K562 (cell line): ENCODE measurements at regions not wholly inside any gene's neighbourhood (a gene's known extent, or its start where the extent isn't known, plus 50 kb on each side); places are given as distances from the start of the nearest gene placed in this dataset.

Experiments used
- ATAC-seq: fragments of 200-7000 bp; cut with Tn5 transposase; 3 replicates; pipeline ENCODE4 v1.9.1; 2020; ENCODE audit warnings: moderate library complexity
- BruUV-seq: library from RNA; stranded (reverse); fragments of 400-500 nt; replicated peaks from 2 replicates; lab custom pipeline; 2021; lab: Mats Ljungman, UMichigan
- CTCF ChIA-PET: fragments of 300-600 bp; formaldehyde crosslinking; extraction: SDS; loops from one replicate; lab custom pipeline; 2021; ENCODE audit warnings: low intra/inter-chr PET ratio; lab: Yijun Ruan, JAX
- POLR2A ChIA-PET: fragments of 300-600, 350-650 bp; sonication (Branson Sonifier 250); formaldehyde crosslinking; extraction: SDS; loops from one replicate; lab custom pipeline; 2021; ENCODE audit warnings: antibody characterized with exemption, inconsistent platforms; lab: Yijun Ruan, JAX
- DNase-seq, 4 experiments: peaks; one replicate each; pipeline versions ENCODE4 v3.0.0 to v3.0.0-alpha.2; 2011 to 2018; ENCODE audit warnings: low spot score in 3 of 4, mixed read lengths in 3 of 4; ENCODE audit errors: extremely low read depth in 1 of 4
- FAIRE-seq: peaks from 2 replicates; lab custom pipeline; 2011; peaks lifted over from hg19 to GRCh38; lab: Jason Lieb, UNC
- H2AFZ ChIP-seq: 2 replicates; pipeline ENCODE4 v1.6.0; 2011; ENCODE audit warnings: low read depth, low read length, control low read depth, inconsistent platforms
- H3K27ac ChIP-seq: fragments of 200-600 bp; 3 replicates; pipeline ENCODE4 v1.8.0; 2011; ENCODE audit warnings: low read depth, mild to moderate bottlenecking, control low read depth, inconsistent platforms, low read length, moderate library complexity, mixed read lengths; ENCODE audit errors: extremely low read depth
- H3K27me3 ChIP-seq, 2 experiments: fragments of 300-600 bp in 1 of 2; 2 replicates in 1 of 2; 3 replicates in 1 of 2; pipeline versions ENCODE4 v1.6.0 to v1.8.0; 2011; ENCODE audit warnings: inconsistent platforms in 2 of 2, low read length in 2 of 2, mild to moderate bottlenecking in 1 of 2, mixed read lengths in 1 of 2, moderate library complexity in 1 of 2; ENCODE audit not compliant: control insufficient read depth in 2 of 2, insufficient read depth in 2 of 2
- H3K36me3 ChIP-seq: fragments of 300-600 bp; 3 replicates; pipeline ENCODE4 v1.8.0; 2011; ENCODE audit warnings: mild to moderate bottlenecking, low read length, inconsistent platforms; ENCODE audit not compliant: control insufficient read depth, insufficient read depth
- H3K4me1 ChIP-seq, 2 experiments: fragments of 200-600 bp in 1 of 2; replicated peaks in 1 of 2; 2 replicates in 1 of 2; 3 replicates in 1 of 2; pipeline versions ENCODE4 v1.5.1 to v1.8.0; 2011; ENCODE audit warnings: inconsistent platforms in 2 of 2, low read length in 2 of 2, mild to moderate bottlenecking in 1 of 2, mixed read lengths in 1 of 2, moderate library complexity in 1 of 2; ENCODE audit not compliant: control insufficient read depth in 2 of 2, insufficient read depth in 2 of 2
- H3K4me2 ChIP-seq: 2 replicates; pipeline ENCODE4 v1.6.1; 2011; ENCODE audit warnings: low read length, control low read depth, inconsistent platforms, mixed read lengths; ENCODE audit not compliant: insufficient read depth
- H3K4me3 ChIP-seq: fragments of 200-600 bp; sonication (generic), shearing (Covaris generic); 2 replicates; pipeline ENCODE4 v1.5.1; 2016; ENCODE audit warnings: control low read depth, inconsistent platforms
- H3K79me2 ChIP-seq: fragments of 200-600 bp; 3 replicates; pipeline ENCODE4 v1.8.0; 2011; ENCODE audit warnings: low read length, inconsistent platforms; ENCODE audit not compliant: control insufficient read depth, insufficient read depth
- H3K9ac ChIP-seq, 2 experiments: 2 replicates each; pipeline versions ENCODE4 v1.6.0 to v1.6.1; 2011; ENCODE audit warnings: low read depth in 2 of 2, low read length in 2 of 2, control low read depth in 1 of 2, inconsistent platforms in 1 of 2, mild to moderate bottlenecking in 1 of 2, mixed read lengths in 1 of 2; ENCODE audit not compliant: insufficient read depth in 1 of 2
- H3K9me1 ChIP-seq: one replicate; pipeline ENCODE4 v1.6.0; 2011; ENCODE audit warnings: inconsistent platforms, mild to moderate bottlenecking, low read length, moderate library complexity; ENCODE audit not compliant: control insufficient read depth, insufficient read depth
- H3K9me3 ChIP-seq: replicated peaks from 2 replicates; pipeline ENCODE4 v1.5.1; 2011; ENCODE audit warnings: low read depth, low read length, inconsistent platforms; ENCODE audit not compliant: control insufficient read depth, insufficient read depth
- H4K20me1 ChIP-seq: replicated peaks from 2 replicates; pipeline ENCODE4 v1.6.1; 2011; ENCODE audit warnings: low read length, inconsistent platforms, mixed read lengths; ENCODE audit not compliant: control insufficient read depth, insufficient read depth
- GTF2E2 ChIP-seq: fragments of 200-800 bp; sonication (Bioruptor generic); IDR thresholded peaks from 2 replicates; pipeline ENCODE4 v1.6.1; 2016; ENCODE audit warnings: missing genetic modification characterization, missing compliant biosample characterization
- HDAC8 ChIP-seq: fragments of 450-650 bp; IDR thresholded peaks from 2 replicates; pipeline ENCODE4 v1.6.1; 2016; ENCODE audit warnings: mild to moderate bottlenecking, missing genetic modification characterization, moderate library complexity, missing compliant biosample characterization
- RAD21 ChIP-seq, 2 experiments: fragments of 250-450 bp in 1 of 2; fragments of 450-650 bp in 1 of 2; sonication (Bioruptor Pico) in 1 of 2; formaldehyde crosslinking in 1 of 2; IDR thresholded peaks in 1 of 2; conservative IDR thresholded peaks in 1 of 2; 2 replicates each; pipeline versions ENCODE4 v1.4.0 to v1.8.0; 2020 to 2022; ENCODE audit warnings: mild to moderate bottlenecking in 2 of 2, moderate library complexity in 1 of 2
- SRSF7 ChIP-seq: fragments of 200-400 bp; formaldehyde crosslinking; optimal IDR thresholded peaks from 2 replicates; pipeline ENCODE3; 2017; ENCODE audit warnings: mild to moderate bottlenecking, low read depth, low read length
- TCF7L2 ChIP-seq: fragments of 150-350 bp; IDR thresholded peaks from 2 replicates; pipeline ENCODE4 v1.6.1; 2016; ENCODE audit warnings: low read depth, mild to moderate bottlenecking, low read length, moderate library complexity
- WGBS: fragments of 100-300 bp; shearing (Covaris generic); methylation state at CpG from one replicate; pipeline ENCODE4 v1.1.6; 2016; ENCODE audit warnings: low coverage, mixed read lengths; ENCODE audit not compliant: insufficient coverage; ENCODE audit errors: missing lambda C conversion rate; 5-methylcytosine and 5-hydroxymethylcytosine counted together
- in situ Hi-C: fragments of 300-500 bp; cut with MboI; formaldehyde crosslinking; loops from 4 replicates; pipeline ENCODE4 v1.15.0; 2018; ENCODE audit warnings: inconsistent platforms, mixed read lengths
- intact Hi-C: fragments of 100-400 bp; cut with micrococcal nuclease; formaldehyde crosslinking; loops from 2 replicates; pipeline ENCODE4 v1.14.2; 2022
- TF ChIP-seq, protein P1 (sequence below): fragments of 450-650 bp; formaldehyde crosslinking; IDR thresholded peaks from 2 replicates; pipeline ENCODE4 v1.4.0; 2022; ENCODE audit warnings: mild to moderate bottlenecking, moderate library complexity

DNA sequence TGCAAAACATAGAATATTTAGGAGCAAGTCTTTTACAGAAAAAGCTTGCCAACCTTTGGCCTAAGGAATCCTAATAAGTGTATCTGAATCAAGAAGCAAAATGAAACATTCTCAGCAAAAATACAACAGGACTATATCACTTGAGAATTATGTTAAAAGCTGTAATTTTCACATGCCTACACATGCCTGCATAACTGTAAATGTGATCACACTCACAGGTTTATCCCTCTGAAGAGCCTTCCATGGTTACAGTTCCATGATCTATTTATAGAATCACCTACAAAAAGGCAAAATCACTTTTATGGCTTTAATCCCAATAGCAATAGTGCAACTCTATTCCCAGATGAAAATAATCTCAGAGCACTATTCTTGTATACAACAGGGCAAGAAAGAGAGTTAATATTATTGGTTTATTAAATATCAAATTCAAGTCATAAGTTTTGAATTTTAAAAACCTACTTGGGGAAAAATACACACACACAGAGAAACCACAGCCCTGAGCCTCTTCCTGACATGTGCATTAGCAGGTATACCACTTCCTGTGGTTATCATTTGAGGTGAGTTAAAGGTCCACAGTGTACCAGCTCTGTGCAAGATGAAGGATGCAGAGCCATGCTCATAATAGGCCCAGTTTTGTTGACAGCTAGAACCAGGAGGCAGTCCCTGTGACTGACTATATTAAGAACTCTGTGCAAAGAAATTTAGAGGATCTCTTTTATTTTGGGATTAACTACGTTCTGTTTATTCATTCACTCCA, 252.5 kb upstream of the TGFBR2 start:
- no TSS peak for BruUV-seq
- H3K4me2 ChIP-seq, result no peak overlapping the region
- CTCF ChIA-PET, result no interaction called here
- no peaks in the 10 kb centered on the region for H3K27me3 ChIP-seq
- H3K36me3 ChIP-seq, result no peaks in the 10 kb centered on the region
- POLR2A ChIA-PET, result no interaction called here
- H4K20me1 ChIP-seq, result no peaks in the 10 kb centered on the region
- ATAC-seq (no peak), FAIRE-seq (no peak), DNase-seq (no peak)
- no peak overlapping the region for H2AFZ ChIP-seq
- H3K9me1 ChIP-seq, result no peaks in the 10 kb centered on the region
- H3K9me3 ChIP-seq, result no peaks in the 10 kb centered on the region; the same call in 1 of the 2 replicates
- intact Hi-C loops, result no loop called here
- in situ Hi-C loops, result no loop called here
- 0% methylated on average over 1 of the region's 1 CpG for WGBS
- no peak overlapping the region for H3K27ac ChIP-seq
- H3K79me2 ChIP-seq, result no peaks in the 10 kb centered on the region
- TF ChIP-seq TCF7L2 (no peak), SRSF7 (no peak)
- TF ChIP-seq, protein P1, sequence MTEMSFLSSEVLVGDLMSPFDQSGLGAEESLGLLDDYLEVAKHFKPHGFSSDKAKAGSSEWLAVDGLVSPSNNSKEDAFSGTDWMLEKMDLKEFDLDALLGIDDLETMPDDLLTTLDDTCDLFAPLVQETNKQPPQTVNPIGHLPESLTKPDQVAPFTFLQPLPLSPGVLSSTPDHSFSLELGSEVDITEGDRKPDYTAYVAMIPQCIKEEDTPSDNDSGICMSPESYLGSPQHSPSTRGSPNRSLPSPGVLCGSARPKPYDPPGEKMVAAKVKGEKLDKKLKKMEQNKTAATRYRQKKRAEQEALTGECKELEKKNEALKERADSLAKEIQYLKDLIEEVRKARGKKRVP (CRISPR knock-in tag), result no peak
- H3K4me3 ChIP-seq, result no peak overlapping the region
- H3K9ac ChIP-seq, result no peak overlapping the region
- H3K4me1 ChIP-seq, result no peaks in the 10 kb centered on the region

DNA sequence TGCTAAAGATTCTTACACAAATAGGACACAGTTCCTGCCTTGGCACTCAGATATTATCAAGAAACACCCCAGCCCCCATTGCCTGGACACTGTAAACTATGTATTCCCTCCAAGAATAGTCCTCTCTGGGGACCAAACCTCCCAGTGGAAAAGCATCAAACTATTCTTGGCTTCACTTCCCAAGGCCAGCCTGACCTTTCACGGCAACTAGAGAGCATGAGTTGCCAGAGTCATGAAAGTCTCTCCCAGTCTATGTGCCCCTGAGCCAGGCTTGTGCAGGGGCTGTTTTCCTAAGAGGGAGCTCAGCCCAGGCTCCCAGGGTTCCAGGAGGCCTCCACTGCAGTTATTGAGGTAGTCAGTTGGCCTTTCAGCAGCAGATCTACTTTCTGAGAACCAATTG, 251.9 kb upstream of the TGFBR2 start:
- no peak overlapping the region for H2AFZ ChIP-seq
- no peak overlapping the region for H3K9ac ChIP-seq
- H3K36me3 ChIP-seq, result no peaks in the 10 kb centered on the region
- no peak overlapping the region for H3K27ac ChIP-seq
- DNase-seq (no peak), FAIRE-seq (no peak), ATAC-seq (no peak)
- no peaks in the 10 kb centered on the region for H4K20me1 ChIP-seq
- ChIA-PET POLR2A (no interaction called here), CTCF (no interaction called here)
- WGBS, result 0% methylated on average over 1 of the region's 1 CpG
- no peaks in the 10 kb centered on the region for H3K9me1 ChIP-seq
- no peak overlapping the region for H3K4me2 ChIP-seq
- no peak overlapping the region for H3K4me3 ChIP-seq
- BruUV-seq, result no TSS peak
- H3K9me3 ChIP-seq, result no peaks in the 10 kb centered on the region; the same call in 1 of the 2 replicates
- H3K79me2 ChIP-seq, result no peaks in the 10 kb centered on the region
- no peaks in the 10 kb centered on the region for H3K27me3 ChIP-seq
- in situ Hi-C loops, result no loop called here
- H3K4me1 ChIP-seq, result no peaks in the 10 kb centered on the region
- intact Hi-C loops, result no loop called here
- no peak for TF ChIP-seq RAD21 (CRISPR knock-in tag; conservative IDR thresholded peaks at IDR 0.05 in 1 of 2, IDR thresholded peaks at IDR 0.05 in 1 of 2)
- TF ChIP-seq GTF2E2 (tag), result no peak
- TF ChIP-seq HDAC8 (tag), result no peak
